Glutamatergic neuron (in vitro differentiated cells): ENCODE measurements at regions not wholly inside any gene's neighbourhood (a gene's known extent, or its start where the extent isn't known, plus 50 kb on each side); places are given as distances from the start of the nearest gene placed in this dataset.

Experiments
- DNase-seq: peaks from one replicate; pipeline ENCODE4 v3.0.0; 2022
- H3K27ac Mint-ChIP-seq: one replicate; pipeline ENCODE4 v1.8.0; 2020; ENCODE audit warnings: mild to moderate bottlenecking, mixed read lengths, inconsistent platforms; ENCODE audit not compliant: unreplicated experiment
- H3K27me3 Mint-ChIP-seq: one replicate; pipeline ENCODE4 v1.8.0; 2020; ENCODE audit warnings: mild to moderate bottlenecking, moderate library complexity, mixed read lengths, inconsistent platforms; ENCODE audit not compliant: unreplicated experiment
- H3K36me3 Mint-ChIP-seq: one replicate; pipeline ENCODE4 v1.8.0; 2020; ENCODE audit warnings: mild to moderate bottlenecking, mixed read lengths, inconsistent platforms; ENCODE audit not compliant: unreplicated experiment
- H3K4me1 Mint-ChIP-seq: one replicate; pipeline ENCODE4 v1.8.0; 2020; ENCODE audit warnings: mild to moderate bottlenecking, low read depth, mixed read lengths, inconsistent platforms; ENCODE audit not compliant: unreplicated experiment
- H3K4me3 Mint-ChIP-seq: one replicate; pipeline ENCODE4 v1.8.0; 2020; ENCODE audit warnings: mild to moderate bottlenecking, mixed read lengths, inconsistent platforms; ENCODE audit not compliant: unreplicated experiment
- H3K9me3 Mint-ChIP-seq: one replicate; pipeline ENCODE4 v1.8.0; 2020; ENCODE audit warnings: mild to moderate bottlenecking, moderate library complexity, mixed read lengths, inconsistent platforms; ENCODE audit not compliant: unreplicated experiment
- TF ChIP-seq, protein P1 (sequence below): fragments of 200-600 bp; sonication (generic); IDR thresholded peaks from one replicate; pipeline ENCODE4 v1.5.0; 2021; ENCODE audit not compliant: partially characterized antibody, unreplicated experiment

- H3K4me3 Mint-ChIP-seq, result no peak overlapping the region
- TF ChIP-seq, protein P1, sequence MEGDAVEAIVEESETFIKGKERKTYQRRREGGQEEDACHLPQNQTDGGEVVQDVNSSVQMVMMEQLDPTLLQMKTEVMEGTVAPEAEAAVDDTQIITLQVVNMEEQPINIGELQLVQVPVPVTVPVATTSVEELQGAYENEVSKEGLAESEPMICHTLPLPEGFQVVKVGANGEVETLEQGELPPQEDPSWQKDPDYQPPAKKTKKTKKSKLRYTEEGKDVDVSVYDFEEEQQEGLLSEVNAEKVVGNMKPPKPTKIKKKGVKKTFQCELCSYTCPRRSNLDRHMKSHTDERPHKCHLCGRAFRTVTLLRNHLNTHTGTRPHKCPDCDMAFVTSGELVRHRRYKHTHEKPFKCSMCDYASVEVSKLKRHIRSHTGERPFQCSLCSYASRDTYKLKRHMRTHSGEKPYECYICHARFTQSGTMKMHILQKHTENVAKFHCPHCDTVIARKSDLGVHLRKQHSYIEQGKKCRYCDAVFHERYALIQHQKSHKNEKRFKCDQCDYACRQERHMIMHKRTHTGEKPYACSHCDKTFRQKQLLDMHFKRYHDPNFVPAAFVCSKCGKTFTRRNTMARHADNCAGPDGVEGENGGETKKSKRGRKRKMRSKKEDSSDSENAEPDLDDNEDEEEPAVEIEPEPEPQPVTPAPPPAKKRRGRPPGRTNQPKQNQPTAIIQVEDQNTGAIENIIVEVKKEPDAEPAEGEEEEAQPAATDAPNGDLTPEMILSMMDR, result no peak
- no peaks in the 10 kb centered on the region for H3K27me3 Mint-ChIP-seq
- peaks cover 6% of the 10 kb centered on the region for H3K4me1 Mint-ChIP-seq
- H3K9me3 Mint-ChIP-seq, result no peaks in the 10 kb centered on the region
- peaks cover 3% of the 10 kb centered on the region for H3K36me3 Mint-ChIP-seq
- H3K27ac Mint-ChIP-seq, result no peak overlapping the region
- DNase-seq, result no peak
These were observed 765.8 kb upstream of the ROBO1 start for GRCh38 chr3:80533553-80533952.

DNA sequence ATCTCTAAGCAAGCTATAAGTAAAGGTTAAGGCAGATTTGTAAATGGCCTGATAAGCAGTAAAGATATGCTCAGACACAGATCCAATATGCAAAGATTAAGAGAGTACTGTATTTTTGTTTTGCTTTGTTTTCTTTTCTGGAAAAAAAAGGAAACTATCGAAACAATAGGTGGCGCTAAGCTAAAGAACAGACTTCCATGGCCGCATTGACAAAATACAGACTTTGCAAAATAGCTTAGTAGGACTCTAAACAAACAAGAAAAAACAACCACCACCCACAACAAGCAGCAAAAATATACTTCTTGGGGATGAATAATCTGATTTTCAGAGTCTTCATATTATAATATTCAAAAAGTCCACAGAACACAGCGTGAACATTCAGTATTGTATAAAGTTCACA, 758.4 kb upstream of the ROBO1 start:
- Mint-ChIP-seq H3K4me1 (peaks cover 2% of the 10 kb centered on the region), H3K36me3 (peaks cover 6% of the 10 kb centered on the region), H3K4me3 (no peak overlapping the region), H3K9me3 (no peaks in the 10 kb centered on the region), H3K27me3 (no peaks in the 10 kb centered on the region), H3K27ac (no peak overlapping the region)
- DNase-seq, result no peak
- TF ChIP-seq, protein P1, result no peak

- no peak overlapping the region for H3K4me3 Mint-ChIP-seq
- TF ChIP-seq, protein P1, result no peak
- no peaks in the 10 kb centered on the region for H3K36me3 Mint-ChIP-seq
- peaks cover 6% of the 10 kb centered on the region for H3K4me1 Mint-ChIP-seq
- H3K27ac Mint-ChIP-seq, result no peak overlapping the region
- no peak for DNase-seq
- no peaks in the 10 kb centered on the region for H3K9me3 Mint-ChIP-seq
- no peaks in the 10 kb centered on the region for H3K27me3 Mint-ChIP-seq
These were observed 753.3 kb upstream of the ROBO1 start for GRCh38 chr3:80521081-80521480.

- Mint-ChIP-seq H3K27me3 (no peaks in the 10 kb centered on the region), H3K27ac (no peak overlapping the region), H3K4me1 (peaks cover 4% of the 10 kb centered on the region), H3K36me3 (no peaks in the 10 kb centered on the region), H3K9me3 (no peaks in the 10 kb centered on the region), H3K4me3 (no peak overlapping the region)
- no peak for DNase-seq
- TF ChIP-seq, protein P1, result no peak
These were observed 751.6 kb upstream of the ROBO1 start for GRCh38 chr3:80519436-80519835.

GRCh38 chr3:80496452-80496851, 728.7 kb upstream of the ROBO1 start:
- DNase-seq, result no peak
- TF ChIP-seq, protein P1, result no peak
- Mint-ChIP-seq H3K27ac (no peak overlapping the region), H3K27me3 (no peaks in the 10 kb centered on the region), H3K36me3 (no peaks in the 10 kb centered on the region), H3K4me3 (no peak overlapping the region), H3K9me3 (no peaks in the 10 kb centered on the region), H3K4me1 (no peaks in the 10 kb centered on the region)
